Left kidney (tissue), 1 donor: ENCODE measurements at regions not wholly inside any gene's neighbourhood (a gene's known extent, or its start where the extent isn't known, plus 50 kb on each side); places are given as distances from the start of the nearest gene placed in this dataset.
A peak's percentile ranks its signal among the peaks of the same experiment; 100 is the strongest.

ENCODE experiments used
- DNase-seq: peaks from one replicate; pipeline ENCODE4 v3.0.0-alpha.2; 2013

- no peak for DNase-seq
These were observed 222.5 kb upstream of the GSE1 start for GRCh38 chr16:85390511-85391174.

- DNase-seq = no peak
These were observed 221.9 kb upstream of the GSE1 start for GRCh38 chr16:85391175-85391707.

GRCh38 chr16:85391769-85392583 is 221.1 kb upstream of the GSE1 start:
- no peak for DNase-seq

- no peak for DNase-seq
These were observed 220.1 kb upstream of the GSE1 start for GRCh38 chr16:85392756-85393673.

- no peak for DNase-seq
These were observed 219.3 kb upstream of the GSE1 start for GRCh38 chr16:85393674-85394451.

- no peak for DNase-seq
These were observed 218.5 kb upstream of the GSE1 start for GRCh38 chr16:85394456-85395206.

GRCh38 chr16:85395207-85395912 is 217.8 kb upstream of the GSE1 start:
- peak; percentile 78 for DNase-seq

GRCh38 chr16:85395913-85396878 is 216.9 kb upstream of the GSE1 start:
- no peak for DNase-seq

GRCh38 chr16:85396879-85397871 is 215.9 kb upstream of the GSE1 start:
- DNase-seq = no peak

- no peak for DNase-seq
These were observed 215.1 kb upstream of the GSE1 start for GRCh38 chr16:85398050-85398451.

GRCh38 chr16:85398688-85399582 is 214.2 kb upstream of the GSE1 start:
- DNase-seq = no peak

- DNase-seq = no peak
These were observed 213.4 kb upstream of the GSE1 start for GRCh38 chr16:85399583-85400284.

- DNase-seq = no peak
These were observed 212.6 kb upstream of the GSE1 start for GRCh38 chr16:85400305-85401205.

- no peak for DNase-seq
These were observed 211.7 kb upstream of the GSE1 start for GRCh38 chr16:85401370-85401916.
